ES-I3 (cell line): ENCODE measurements at regions not wholly inside any gene's neighbourhood (a gene's known extent, or its start where the extent isn't known, plus 50 kb on each side); places are given as distances from the start of the nearest gene placed in this dataset.
"Not testable (repeated sequence)": the region's sequence is repeated elsewhere in the genome, so short reads cannot be mapped to it uniquely, and the experiment has no call there.

ENCODE experiments used
- H3K36me3 ChIP-seq: 2 replicates; pipeline ENCODE4 v1.6.1; 2013; ENCODE audit warnings: mild to moderate bottlenecking, low read length, control low read depth, moderate library complexity; ENCODE audit not compliant: insufficient read depth
- H3K4me1 ChIP-seq: 2 replicates; pipeline ENCODE4 v1.6.1; 2013; ENCODE audit warnings: mild to moderate bottlenecking, control low read depth, low read length; ENCODE audit not compliant: insufficient read depth
- H3K9ac ChIP-seq: 2 replicates; pipeline ENCODE4 v1.6.1; 2013; ENCODE audit warnings: low read depth, mild to moderate bottlenecking, low read length, moderate library complexity
- H3K9me3 ChIP-seq: 2 replicates; pipeline ENCODE4 v1.6.1; 2013; ENCODE audit warnings: mild to moderate bottlenecking, low read length, moderate library complexity; ENCODE audit not compliant: control insufficient read depth, insufficient read depth

DNA sequence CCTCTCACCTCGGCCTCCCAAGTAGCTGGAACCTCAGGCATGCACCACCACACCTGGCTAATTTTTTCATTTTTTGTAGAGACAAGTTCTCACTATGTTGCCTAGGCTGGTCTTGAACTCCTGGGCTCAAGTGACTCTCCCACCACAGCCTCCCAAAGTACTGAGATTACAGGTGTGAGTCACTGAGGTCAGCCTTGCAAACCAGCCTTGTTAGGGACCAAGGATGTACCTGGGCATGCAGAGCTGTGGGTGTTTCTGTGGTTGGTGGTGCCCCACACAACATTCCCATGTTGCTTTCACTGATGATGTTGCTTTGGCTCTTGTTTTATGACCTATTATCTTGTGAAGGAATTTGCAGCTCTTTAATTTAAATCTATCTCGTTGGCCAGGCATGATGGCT is 54.8 kb downstream of the OTUD1 start:
- Histone ChIP-seq H3K36me3 (no peaks in the 10 kb centered on the region), H3K9me3 (no peaks in the 10 kb centered on the region; the same call in 1 of the 2 replicates), H3K4me1 (no peaks in the 10 kb centered on the region), H3K9ac (no peak overlapping the region)

DNA sequence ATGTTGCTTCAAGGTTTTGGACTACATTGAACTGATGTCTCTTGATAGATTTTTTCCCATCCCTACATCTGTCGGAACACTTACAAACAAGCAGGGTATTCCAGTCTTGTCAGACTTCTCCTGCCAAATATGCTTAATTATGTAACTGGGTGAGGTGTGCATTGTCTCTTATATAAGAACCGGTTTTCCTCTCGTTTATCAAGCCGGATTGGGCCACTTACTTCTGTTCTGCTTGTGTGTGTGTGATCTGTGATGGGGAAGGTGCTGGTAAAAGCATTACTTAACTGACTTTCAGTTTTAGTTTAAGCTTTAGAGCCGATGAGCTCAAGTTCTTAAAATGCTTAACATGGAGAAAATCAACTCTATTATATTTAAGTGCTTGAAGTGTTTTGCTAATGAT is 57.9 kb downstream of the OTUD1 start:
- no peaks in the 10 kb centered on the region for H3K4me1 ChIP-seq
- H3K9ac ChIP-seq, result no peak overlapping the region
- no peaks in the 10 kb centered on the region; the same call in 1 of the 2 replicates for H3K9me3 ChIP-seq
- no peaks in the 10 kb centered on the region for H3K36me3 ChIP-seq

- no peak overlapping the region for H3K9ac ChIP-seq
- H3K36me3 ChIP-seq, result no peaks in the 10 kb centered on the region
- no peaks in the 10 kb centered on the region; the same call in 1 of the 2 replicates for H3K9me3 ChIP-seq
- no peaks in the 10 kb centered on the region for H3K4me1 ChIP-seq
These were observed 60.7 kb downstream of the OTUD1 start for GRCh38 chr10:23499372-23500132.

GRCh38 chr10:23505797-23506465 is 67.1 kb downstream of the OTUD1 start:
- H3K9ac ChIP-seq, result no peak overlapping the region
- H3K4me1 ChIP-seq, result no peaks in the 10 kb centered on the region
- no peaks in the 10 kb centered on the region for H3K36me3 ChIP-seq
- H3K9me3 ChIP-seq, result no peaks in the 10 kb centered on the region

DNA sequence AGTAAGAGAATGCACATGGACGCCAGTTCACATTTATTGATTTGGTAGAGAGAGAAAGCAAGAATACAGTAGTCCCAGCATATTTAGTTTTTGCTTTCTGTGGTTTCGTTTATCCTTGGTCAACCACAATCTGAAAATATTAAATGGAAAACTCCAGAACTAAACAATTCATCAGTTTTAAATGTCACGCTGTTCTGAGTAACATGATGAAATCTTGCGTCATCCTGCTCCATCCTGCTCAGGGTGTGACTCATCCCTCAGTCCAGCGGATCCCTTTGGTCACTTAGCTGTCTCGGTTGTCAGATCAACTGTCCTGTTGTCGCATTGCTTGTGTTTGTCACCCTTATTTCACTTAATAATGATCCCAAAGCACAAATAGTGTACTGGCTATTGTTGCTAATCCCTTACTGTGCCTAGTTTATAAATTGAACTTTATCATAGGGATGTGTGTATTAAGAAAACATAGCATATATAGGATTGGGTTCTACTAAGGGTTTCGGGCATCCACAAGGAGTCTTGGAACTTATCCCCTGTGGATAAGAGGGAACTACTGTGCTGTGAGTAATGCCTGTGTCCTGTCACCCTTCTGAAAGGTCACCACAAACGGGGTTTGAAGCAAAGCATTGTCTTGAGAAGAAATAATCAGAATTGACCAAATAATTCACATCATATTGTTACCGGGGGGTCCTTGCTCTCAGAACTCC is 73.6 kb downstream of the OTUD1 start:
- H3K9me3 ChIP-seq, result no peaks in the 10 kb centered on the region; the same call in 1 of the 2 replicates
- no peaks in the 10 kb centered on the region for H3K36me3 ChIP-seq
- H3K9ac ChIP-seq, result no peak overlapping the region
- H3K4me1 ChIP-seq, result no peaks in the 10 kb centered on the region

DNA sequence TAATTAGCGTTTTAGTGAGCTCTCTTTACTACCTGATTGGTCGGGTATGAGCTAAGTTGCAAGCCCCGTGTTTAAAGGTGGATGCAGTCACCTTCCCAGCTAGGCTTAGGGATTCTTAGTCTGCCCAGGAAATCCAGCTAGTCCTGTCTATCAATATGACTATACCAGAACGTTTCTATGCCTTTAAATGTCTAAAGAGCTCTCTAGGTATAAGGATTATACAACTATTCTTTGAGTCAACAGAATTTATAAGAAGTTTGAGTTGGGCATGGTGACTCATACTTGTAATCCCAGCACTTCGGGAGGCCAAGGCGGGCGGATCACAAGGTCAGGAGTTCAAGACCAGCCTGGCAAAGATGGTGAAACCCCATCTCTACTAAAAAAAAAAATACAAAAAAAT is 74.7 kb downstream of the OTUD1 start:
- not testable (repeated sequence) for H3K4me1 ChIP-seq, H3K36me3 ChIP-seq, H3K9me3 ChIP-seq, H3K9ac ChIP-seq

DNA sequence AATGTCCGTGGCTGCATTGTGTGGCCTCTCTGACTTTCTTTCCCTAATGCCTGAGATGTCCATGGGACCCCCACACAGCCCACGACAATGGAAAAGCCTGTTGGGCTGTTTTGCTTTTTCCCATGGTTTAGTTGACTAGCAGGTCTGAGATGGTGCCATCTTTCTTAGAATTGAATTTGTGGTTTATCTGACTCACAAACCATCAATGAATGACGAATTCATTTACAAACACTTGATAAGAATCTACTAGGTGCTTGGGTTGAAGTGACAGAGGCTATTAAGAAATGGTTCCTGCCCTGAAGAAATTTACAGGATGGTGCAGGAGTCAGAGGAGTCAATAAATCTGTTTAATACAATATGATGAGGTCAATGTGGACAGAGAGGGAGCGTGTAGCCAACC is 75.4 kb downstream of the OTUD1 start:
- no peaks in the 10 kb centered on the region for H3K4me1 ChIP-seq
- H3K36me3 ChIP-seq, result no peaks in the 10 kb centered on the region
- no peaks in the 10 kb centered on the region; the same call in 1 of the 2 replicates for H3K9me3 ChIP-seq
- H3K9ac ChIP-seq, result no peak overlapping the region

- H3K4me1 ChIP-seq, result no peaks in the 10 kb centered on the region
- H3K36me3 ChIP-seq, result no peaks in the 10 kb centered on the region
- H3K9ac ChIP-seq, result no peak overlapping the region
- no peaks in the 10 kb centered on the region; the same call in 1 of the 2 replicates for H3K9me3 ChIP-seq
These were observed 77.7 kb downstream of the OTUD1 start for GRCh38 chr10:23516530-23516929.

DNA sequence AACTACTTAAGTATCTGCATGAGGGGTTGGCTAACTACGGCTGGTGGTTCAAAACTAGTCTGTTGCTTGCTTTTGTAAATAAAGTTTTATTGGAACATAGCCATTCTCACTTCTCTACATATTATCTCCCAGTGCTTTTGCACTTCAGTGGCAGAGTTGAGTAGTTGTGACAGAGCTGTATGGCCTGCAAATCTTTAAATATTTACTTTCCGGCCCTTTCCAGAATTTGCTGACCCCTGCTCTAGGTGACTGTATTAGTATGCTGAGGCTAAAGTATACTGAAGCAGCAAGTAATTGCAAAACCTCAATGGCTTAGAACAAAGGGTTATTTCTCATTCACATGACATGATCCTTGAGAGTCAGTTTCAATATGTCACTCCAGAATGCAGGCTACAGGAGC is 78.3 kb downstream of the OTUD1 start:
- Histone ChIP-seq H3K36me3 (no peaks in the 10 kb centered on the region), H3K9me3 (no peaks in the 10 kb centered on the region; the same call in 1 of the 2 replicates), H3K9ac (no peak overlapping the region), H3K4me1 (no peaks in the 10 kb centered on the region)

DNA sequence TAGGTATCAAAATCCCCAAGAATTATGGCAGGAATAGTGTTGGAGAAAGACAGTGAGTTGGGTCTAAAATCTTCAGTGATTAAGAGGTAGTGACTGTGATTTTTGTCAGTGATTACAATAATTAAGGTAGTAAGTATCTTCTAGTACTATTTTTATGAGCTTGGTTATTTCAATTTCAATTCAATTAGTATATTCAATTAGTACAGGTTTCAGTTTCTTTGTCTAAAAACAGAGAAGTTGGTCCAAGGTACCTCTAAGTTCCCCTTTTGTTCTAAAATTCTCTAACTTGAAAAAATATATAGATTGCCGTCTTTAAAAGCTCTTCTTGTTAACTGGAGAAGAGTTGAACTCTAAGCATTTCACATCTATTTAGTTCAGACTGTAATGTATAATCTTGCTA is 82.9 kb downstream of the OTUD1 start:
- no peak overlapping the region for H3K9ac ChIP-seq
- no peaks in the 10 kb centered on the region for H3K9me3 ChIP-seq
- no peaks in the 10 kb centered on the region for H3K36me3 ChIP-seq
- no peaks in the 10 kb centered on the region for H3K4me1 ChIP-seq

DNA sequence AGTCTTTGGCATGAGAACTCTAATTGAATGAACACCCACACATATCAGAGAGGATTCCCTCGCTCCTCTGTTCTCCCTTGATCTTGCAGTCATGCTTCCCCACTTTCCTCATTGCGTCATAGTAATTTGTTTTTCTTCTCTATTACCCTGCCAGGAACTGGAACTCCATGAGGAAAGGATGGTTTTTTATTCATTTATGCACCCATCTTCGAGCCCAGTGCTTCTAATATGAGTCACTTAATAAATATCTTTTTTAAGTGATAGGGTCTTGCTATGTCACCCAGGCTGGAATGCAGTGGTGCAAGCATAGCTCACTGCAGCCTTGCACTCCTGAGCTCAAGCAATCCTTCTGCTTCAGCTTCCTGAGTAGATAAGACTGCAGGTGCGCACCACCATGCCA is 83.5 kb downstream of the OTUD1 start:
- no peaks in the 10 kb centered on the region for H3K36me3 ChIP-seq

DNA sequence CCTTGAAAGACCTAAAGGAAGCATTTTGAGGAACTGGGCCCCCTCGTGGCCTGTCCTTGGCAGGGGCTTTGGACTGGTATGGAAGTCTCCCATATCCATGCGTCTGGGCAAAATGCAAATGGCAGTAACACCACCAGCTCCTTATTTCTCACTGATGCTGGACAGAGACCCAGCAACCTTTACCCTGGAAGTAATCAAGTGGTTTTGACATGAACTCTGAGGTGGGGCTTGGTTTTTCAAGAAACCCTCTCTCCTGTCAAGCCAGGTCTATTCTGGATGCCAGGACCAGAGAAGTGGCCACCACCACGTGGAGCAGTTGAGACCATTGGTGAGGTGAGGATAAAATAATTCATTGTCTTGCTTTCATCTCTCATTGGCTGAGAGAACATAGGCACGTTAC is 84.4 kb downstream of the OTUD1 start:
- no peaks in the 10 kb centered on the region for H3K36me3 ChIP-seq
- no peaks in the 10 kb centered on the region for H3K9me3 ChIP-seq
- H3K4me1 ChIP-seq, result no peaks in the 10 kb centered on the region
- no peak overlapping the region for H3K9ac ChIP-seq

More for the DNA sequence above, 83.5 kb downstream of the OTUD1 start:
- Histone ChIP-seq H3K4me1 (no peaks in the 10 kb centered on the region), H3K9me3 (no peaks in the 10 kb centered on the region), H3K9ac (no peak overlapping the region)

- H3K9me3 ChIP-seq, result no peaks in the 10 kb centered on the region
- no peak overlapping the region for H3K9ac ChIP-seq
- no peaks in the 10 kb centered on the region for H3K4me1 ChIP-seq
- no peaks in the 10 kb centered on the region for H3K36me3 ChIP-seq
These were observed 86.5 kb downstream of the OTUD1 start for GRCh38 chr10:23525406-23525805.

GRCh38 chr10:23528419-23528818 is 89.5 kb downstream of the OTUD1 start:
- no peaks in the 10 kb centered on the region for H3K9me3 ChIP-seq
- no peaks in the 10 kb centered on the region for H3K4me1 ChIP-seq
- H3K9ac ChIP-seq, result no peak overlapping the region
- H3K36me3 ChIP-seq, result no peaks in the 10 kb centered on the region

GRCh38 chr10:23529625-23530024 is 90.8 kb downstream of the OTUD1 start:
- H3K9me3 ChIP-seq, result no peaks in the 10 kb centered on the region
- H3K9ac ChIP-seq, result no peak overlapping the region
- no peaks in the 10 kb centered on the region for H3K36me3 ChIP-seq
- no peaks in the 10 kb centered on the region for H3K4me1 ChIP-seq
